ENCODE measurements at regions not wholly inside any gene's neighbourhood (a gene's known extent, or its start where the extent isn't known, plus 50 kb on each side); places are given as distances from the start of the nearest gene placed in this dataset.

DNA sequence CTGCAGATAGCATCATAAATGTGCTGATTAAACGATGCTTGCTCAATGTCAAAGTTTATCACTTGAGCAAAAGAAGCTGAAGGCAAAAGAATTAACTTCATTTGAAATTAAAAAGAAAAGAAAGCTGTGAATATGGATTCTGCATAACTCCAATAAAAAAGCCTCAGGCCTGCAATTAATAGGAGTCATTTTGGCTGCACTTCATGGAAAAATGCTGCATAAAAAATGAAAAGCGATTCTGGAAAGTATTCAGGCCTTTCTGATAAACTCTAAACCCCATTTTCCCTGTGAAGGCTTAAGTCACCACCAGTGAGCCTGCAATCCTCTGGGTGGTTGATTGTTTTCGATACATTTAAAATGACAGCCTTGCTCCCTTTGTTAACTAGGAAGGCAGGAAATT, 1793.4 kb downstream of the SUCLG1 start:
- POLR2A ChIA-PET (ENCODE audit: low non-redundant PET) = no interaction called here
- DNase-seq (ENCODE audit: low spot score) = no peak
- H3K36me3 ChIP-seq (ENCODE audit: insufficient read depth, low read length, poor library complexity, severe bottlenecking) = no peaks in the 10 kb centered on the region
- intact Hi-C loops (cut with micrococcal nuclease; ENCODE audit: unreplicated experiment) = no loop called here
- H3K27ac ChIP-seq (ENCODE audit: low read depth, low read length, poor library complexity, severe bottlenecking) = no peak overlapping the region
- H3K27me3 ChIP-seq (replicated peaks; ENCODE audit: insufficient read depth, low read depth, low read length, poor library complexity) = no peaks in the 10 kb centered on the region
- CTCF ChIA-PET = no interaction called here
- H3K9me3 ChIP-seq (ENCODE audit: low read depth, low read length, poor library complexity, severe bottlenecking) = peaks cover 32% of the 10 kb centered on the region
- BruUV-seq (replicated peaks) = no TSS peak
- no peak for TF ChIP-seq EZH2 (IDR thresholded peaks at IDR 0.05; ENCODE audit: borderline replicate concordance, low read depth, low read length, poor library complexity, severe bottlenecking)
- TF ChIP-seq, protein P1, sequence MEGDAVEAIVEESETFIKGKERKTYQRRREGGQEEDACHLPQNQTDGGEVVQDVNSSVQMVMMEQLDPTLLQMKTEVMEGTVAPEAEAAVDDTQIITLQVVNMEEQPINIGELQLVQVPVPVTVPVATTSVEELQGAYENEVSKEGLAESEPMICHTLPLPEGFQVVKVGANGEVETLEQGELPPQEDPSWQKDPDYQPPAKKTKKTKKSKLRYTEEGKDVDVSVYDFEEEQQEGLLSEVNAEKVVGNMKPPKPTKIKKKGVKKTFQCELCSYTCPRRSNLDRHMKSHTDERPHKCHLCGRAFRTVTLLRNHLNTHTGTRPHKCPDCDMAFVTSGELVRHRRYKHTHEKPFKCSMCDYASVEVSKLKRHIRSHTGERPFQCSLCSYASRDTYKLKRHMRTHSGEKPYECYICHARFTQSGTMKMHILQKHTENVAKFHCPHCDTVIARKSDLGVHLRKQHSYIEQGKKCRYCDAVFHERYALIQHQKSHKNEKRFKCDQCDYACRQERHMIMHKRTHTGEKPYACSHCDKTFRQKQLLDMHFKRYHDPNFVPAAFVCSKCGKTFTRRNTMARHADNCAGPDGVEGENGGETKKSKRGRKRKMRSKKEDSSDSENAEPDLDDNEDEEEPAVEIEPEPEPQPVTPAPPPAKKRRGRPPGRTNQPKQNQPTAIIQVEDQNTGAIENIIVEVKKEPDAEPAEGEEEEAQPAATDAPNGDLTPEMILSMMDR (conservative IDR thresholded peaks at IDR 0.05; ENCODE audit: low read depth, low read length) = no peak
- no peak overlapping the region for H3K4me3 ChIP-seq (ENCODE audit: low read depth, low read length, poor library complexity, severe bottlenecking)
- H3K4me1 ChIP-seq (ENCODE audit: insufficient read depth, low read length, poor library complexity, severe bottlenecking) = no peaks in the 10 kb centered on the region

DNA sequence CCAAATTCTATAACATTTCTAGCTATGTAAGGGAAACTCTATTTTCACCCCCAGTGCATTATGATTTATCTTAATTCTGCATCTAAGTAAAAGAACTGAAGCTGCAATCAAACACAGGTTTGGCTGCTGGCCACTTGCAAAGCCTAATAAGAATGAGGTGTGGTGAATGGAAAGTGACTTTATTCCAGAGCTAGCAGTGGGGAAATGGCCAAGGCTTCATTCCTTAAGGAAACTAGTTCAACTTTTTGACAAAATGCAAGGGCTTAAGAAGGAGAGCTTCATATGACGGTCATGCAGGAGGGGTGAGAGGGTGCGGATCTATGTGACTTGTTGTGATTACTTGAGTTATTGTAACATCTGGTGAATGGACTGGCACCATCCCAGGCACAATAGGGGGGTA, 1802.0 kb downstream of the SUCLG1 start:
- H3K9me3 ChIP-seq (ENCODE audit: low read depth, low read length, poor library complexity, severe bottlenecking) = peaks cover 7% of the 10 kb centered on the region
- POLR2A ChIA-PET (ENCODE audit: low non-redundant PET) = no interaction called here
- no peak overlapping the region for H3K4me3 ChIP-seq (ENCODE audit: low read depth, low read length, poor library complexity, severe bottlenecking)
- H3K27me3 ChIP-seq (replicated peaks; ENCODE audit: insufficient read depth, low read depth, low read length, poor library complexity) = no peaks in the 10 kb centered on the region
- no peaks in the 10 kb centered on the region for H3K4me1 ChIP-seq (ENCODE audit: insufficient read depth, low read length, poor library complexity, severe bottlenecking)
- no peak for TF ChIP-seq EZH2 (IDR thresholded peaks at IDR 0.05; ENCODE audit: borderline replicate concordance, low read depth, low read length, poor library complexity, severe bottlenecking)
- TF ChIP-seq, protein P1 (conservative IDR thresholded peaks at IDR 0.05; ENCODE audit: low read depth, low read length) = no peak
- no TSS peak for BruUV-seq (replicated peaks)
- H3K36me3 ChIP-seq (ENCODE audit: insufficient read depth, low read length, poor library complexity, severe bottlenecking) = no peaks in the 10 kb centered on the region
- DNase-seq (ENCODE audit: low spot score) = no peak
- intact Hi-C loops (cut with micrococcal nuclease; ENCODE audit: unreplicated experiment) = no loop called here
- CTCF ChIA-PET = no interaction called here
- H3K27ac ChIP-seq (ENCODE audit: low read depth, low read length, poor library complexity, severe bottlenecking) = no peak overlapping the region

DNA sequence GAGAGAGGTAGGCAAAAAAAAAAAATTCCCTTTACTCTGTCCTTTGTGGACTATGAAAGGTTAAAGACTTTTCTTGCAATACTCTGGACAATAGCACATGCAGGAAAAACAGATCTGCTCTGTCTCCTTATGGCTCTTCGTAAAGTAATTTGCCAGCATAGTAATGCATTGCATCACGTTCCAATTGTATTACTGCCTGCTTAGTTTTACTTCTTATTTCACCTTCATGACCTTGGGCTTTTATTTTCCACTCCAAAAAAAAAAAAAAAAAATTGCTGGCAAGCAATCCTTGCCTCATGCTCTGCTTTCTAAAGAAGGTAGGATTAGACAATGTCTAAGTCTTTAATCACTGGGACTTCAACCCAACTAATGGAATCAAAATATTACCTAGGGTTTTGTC, 1802.7 kb downstream of the SUCLG1 start:
- Histone ChIP-seq H3K9me3 (ENCODE audit: low read depth, low read length, poor library complexity, severe bottlenecking) (peaks cover 7% of the 10 kb centered on the region), H3K27me3 (replicated peaks; ENCODE audit: insufficient read depth, low read depth, low read length, poor library complexity) (no peaks in the 10 kb centered on the region), H3K27ac (ENCODE audit: low read depth, low read length, poor library complexity, severe bottlenecking) (no peak overlapping the region), H3K4me3 (ENCODE audit: low read depth, low read length, poor library complexity, severe bottlenecking) (no peak overlapping the region), H3K4me1 (ENCODE audit: insufficient read depth, low read length, poor library complexity, severe bottlenecking) (no peaks in the 10 kb centered on the region), H3K36me3 (ENCODE audit: insufficient read depth, low read length, poor library complexity, severe bottlenecking) (no peaks in the 10 kb centered on the region)
- DNase-seq (ENCODE audit: low spot score) = no peak
- intact Hi-C loops (cut with micrococcal nuclease; ENCODE audit: unreplicated experiment) = no loop called here
- TF ChIP-seq EZH2 (IDR thresholded peaks at IDR 0.05; ENCODE audit: borderline replicate concordance, low read depth, low read length, poor library complexity, severe bottlenecking) = no peak
- TF ChIP-seq, protein P1 (conservative IDR thresholded peaks at IDR 0.05; ENCODE audit: low read depth, low read length) = no peak
- no TSS peak for BruUV-seq (replicated peaks)
- POLR2A ChIA-PET (ENCODE audit: low non-redundant PET) = no interaction called here
- CTCF ChIA-PET = no interaction called here

All from A673 (cell line).